IPS DF 6.9 (cell line): ENCODE measurements at regions not wholly inside any gene's neighbourhood (a gene's known extent, or its start where the extent isn't known, plus 50 kb on each side); places are given as distances from the start of the nearest gene placed in this dataset.

Experiments
- DNase-seq: peaks from one replicate; pipeline ENCODE4 v3.0.0-alpha.2; 2013; ENCODE audit warnings: low read depth, low spot score
- H3K27ac ChIP-seq: one replicate; pipeline ENCODE4 v1.5.1; 2013; ENCODE audit warnings: low read length, control low read depth
- H3K27me3 ChIP-seq: 2 replicates; pipeline ENCODE4 v1.6.1; 2013; ENCODE audit warnings: mild to moderate bottlenecking, low read length; ENCODE audit not compliant: control insufficient read depth, insufficient read depth
- H3K36me3 ChIP-seq: 2 replicates; pipeline ENCODE4 v1.6.1; 2013; ENCODE audit warnings: low read length; ENCODE audit not compliant: control insufficient read depth, insufficient read depth
- H3K4me1 ChIP-seq: 2 replicates; pipeline ENCODE4 v1.6.1; 2013; ENCODE audit warnings: low read length; ENCODE audit not compliant: control insufficient read depth, insufficient read depth
- H3K4me3 ChIP-seq: 2 replicates; pipeline ENCODE4 v1.5.1; 2013; ENCODE audit warnings: mild to moderate bottlenecking, low read length
- H3K9me3 ChIP-seq: 2 replicates; pipeline ENCODE4 v1.6.1; 2013; ENCODE audit warnings: low read length, inconsistent platforms; ENCODE audit not compliant: control insufficient read depth, insufficient read depth
- WGBS: extraction: QIAGEN DNeasy Blood & Tissue Kit; methylation state at CpG from one replicate; pipeline ENCODE4 v1.1.7; 2013; ENCODE audit warnings: mixed read lengths, missing lambda C conversion rate; ENCODE audit not compliant: insufficient read length, insufficient coverage; 5-methylcytosine and 5-hydroxymethylcytosine counted together

DNA sequence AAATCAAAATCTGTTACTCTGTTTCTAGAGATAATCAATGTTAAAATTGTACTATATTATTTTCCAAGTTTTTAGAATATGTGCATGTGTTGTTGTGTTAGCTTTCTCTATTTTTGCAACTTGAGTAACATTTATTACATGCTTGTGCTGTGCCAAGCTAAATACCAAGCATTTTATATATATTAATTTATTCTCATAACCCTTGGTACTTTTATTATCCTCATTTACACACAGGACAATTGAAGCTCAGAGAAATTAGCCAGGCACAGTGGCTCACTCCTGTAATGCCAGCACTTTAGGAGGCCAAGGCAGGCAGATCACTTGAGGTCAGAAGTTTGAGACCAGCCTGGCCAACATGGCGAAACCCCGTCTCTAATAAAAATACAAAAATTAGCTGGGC, 254.0 kb upstream of the DMRT1 start:
- no peaks in the 10 kb centered on the region for H3K27me3 ChIP-seq
- DNase-seq: no peak
- H3K9me3 ChIP-seq: no peaks in the 10 kb centered on the region; the same call in 1 of the 2 replicates
- no CpG with 5 or more reads among the region's 2 CpGs for WGBS
- H3K27ac ChIP-seq: no peak overlapping the region
- no peaks in the 10 kb centered on the region for H3K36me3 ChIP-seq
- H3K4me3 ChIP-seq: no peak overlapping the region
- H3K4me1 ChIP-seq: peaks cover 7% of the 10 kb centered on the region; the same call in 1 of the 2 replicates

DNA sequence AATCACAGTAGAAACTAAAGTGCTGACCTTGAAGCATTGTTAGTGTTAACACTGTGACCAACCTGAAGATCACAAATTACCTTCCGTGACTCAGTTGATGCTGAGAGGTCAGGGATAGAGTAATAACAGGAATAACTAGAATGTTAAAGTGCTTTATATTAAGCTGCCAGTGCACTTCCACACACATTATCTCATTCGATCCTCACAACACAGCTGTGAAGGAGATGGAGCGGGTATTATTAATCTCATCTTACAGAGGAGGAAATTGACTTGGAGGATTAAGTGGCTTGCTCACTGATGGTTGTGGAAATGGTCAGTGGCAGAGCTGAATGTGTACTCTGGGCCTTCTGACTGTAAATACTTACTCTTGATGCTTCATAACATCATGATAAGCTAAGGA, 252.5 kb upstream of the DMRT1 start:
- Histone ChIP-seq H3K4me3 (no peak overlapping the region), H3K4me1 (peaks cover 7% of the 10 kb centered on the region; the same call in 1 of the 2 replicates), H3K9me3 (no peaks in the 10 kb centered on the region), H3K27ac (no peak overlapping the region), H3K36me3 (no peaks in the 10 kb centered on the region), H3K27me3 (no peaks in the 10 kb centered on the region)
- no peak for DNase-seq
- no CpG with 5 or more reads among the region's 3 CpGs for WGBS

DNA sequence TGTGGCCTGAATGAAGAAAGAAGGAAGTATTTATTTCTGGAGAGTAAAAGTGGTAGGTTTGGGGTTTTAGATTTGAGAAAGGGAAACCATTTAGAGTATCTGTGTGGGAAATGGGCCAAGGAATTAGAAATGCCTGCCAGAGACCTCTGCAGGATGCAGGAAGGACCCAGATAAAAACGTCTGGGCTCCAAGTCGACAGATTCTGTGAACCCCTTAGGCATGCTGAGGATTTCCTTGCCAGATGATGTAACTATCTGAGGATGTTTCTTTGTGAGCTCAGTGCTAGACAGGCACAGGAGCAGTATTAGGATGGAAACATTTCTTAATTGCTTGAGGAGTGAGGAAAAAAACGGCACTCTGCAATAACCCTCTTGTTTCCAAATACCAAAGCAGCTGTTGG, 251.8 kb upstream of the DMRT1 start:
- no peak for DNase-seq

DNA sequence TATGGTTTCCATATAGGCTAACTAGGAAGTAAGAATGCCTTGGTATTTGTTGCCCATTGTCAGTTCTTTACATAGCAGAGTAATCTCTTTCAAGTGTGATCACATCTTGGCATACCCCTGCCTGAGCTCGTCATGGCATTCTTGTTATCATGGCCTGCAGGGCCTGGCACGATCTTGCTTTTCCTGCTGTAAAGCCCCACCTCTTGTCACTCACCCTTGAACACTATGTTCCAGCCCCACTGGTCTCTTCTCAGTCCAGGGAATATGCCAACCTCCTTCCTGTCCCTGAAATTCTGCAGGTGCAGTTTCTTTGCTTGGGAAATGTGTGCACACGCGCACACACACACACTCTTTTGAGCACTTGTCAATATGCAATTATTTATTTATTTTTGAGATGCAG, 250.2 kb upstream of the DMRT1 start:
- H3K27ac ChIP-seq: no peak overlapping the region
- no CpG with 5 or more reads among the region's 4 CpGs for WGBS
- no peak overlapping the region for H3K4me3 ChIP-seq
- peaks cover 7% of the 10 kb centered on the region; the same call in 1 of the 2 replicates for H3K4me1 ChIP-seq
- H3K9me3 ChIP-seq: no peaks in the 10 kb centered on the region
- H3K27me3 ChIP-seq: no peaks in the 10 kb centered on the region
- DNase-seq: no peak
- no peaks in the 10 kb centered on the region for H3K36me3 ChIP-seq

More for the DNA sequence above, 251.8 kb upstream of the DMRT1 start:
- no CpG with 5 or more reads among the region's 3 CpGs for WGBS
- H3K4me3 ChIP-seq: no peak overlapping the region
- no peaks in the 10 kb centered on the region for H3K9me3 ChIP-seq
- peaks cover 7% of the 10 kb centered on the region; the same call in 1 of the 2 replicates for H3K4me1 ChIP-seq
- no peaks in the 10 kb centered on the region for H3K27me3 ChIP-seq
- H3K27ac ChIP-seq: no peak overlapping the region
- no peaks in the 10 kb centered on the region for H3K36me3 ChIP-seq

DNA sequence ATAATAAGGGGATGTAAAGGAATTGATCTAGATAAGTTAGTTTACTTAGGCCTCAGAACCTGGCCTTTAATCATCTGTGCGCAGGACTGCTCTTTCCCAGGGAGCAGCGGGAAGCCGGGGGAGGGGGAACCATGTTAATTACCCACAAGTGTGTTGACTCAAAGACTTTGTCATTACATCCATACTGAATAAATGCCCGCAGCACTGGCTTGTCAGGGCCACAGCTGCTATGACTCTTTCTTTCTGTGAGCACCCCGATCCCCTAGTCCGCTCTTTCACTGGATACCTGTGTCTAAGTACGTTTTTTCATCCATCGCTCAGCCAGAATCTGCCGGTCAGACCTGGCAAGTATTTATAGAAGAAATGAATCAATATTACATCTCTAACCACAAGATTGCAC, 249.3 kb upstream of the DMRT1 start:
- WGBS: no CpG with 5 or more reads among the region's 9 CpGs
- Histone ChIP-seq H3K4me1 (peaks cover 7% of the 10 kb centered on the region; the same call in 1 of the 2 replicates), H3K27ac (no peak overlapping the region), H3K9me3 (no peaks in the 10 kb centered on the region), H3K27me3 (no peaks in the 10 kb centered on the region), H3K4me3 (no peak overlapping the region), H3K36me3 (no peaks in the 10 kb centered on the region)
- no peak for DNase-seq

DNA sequence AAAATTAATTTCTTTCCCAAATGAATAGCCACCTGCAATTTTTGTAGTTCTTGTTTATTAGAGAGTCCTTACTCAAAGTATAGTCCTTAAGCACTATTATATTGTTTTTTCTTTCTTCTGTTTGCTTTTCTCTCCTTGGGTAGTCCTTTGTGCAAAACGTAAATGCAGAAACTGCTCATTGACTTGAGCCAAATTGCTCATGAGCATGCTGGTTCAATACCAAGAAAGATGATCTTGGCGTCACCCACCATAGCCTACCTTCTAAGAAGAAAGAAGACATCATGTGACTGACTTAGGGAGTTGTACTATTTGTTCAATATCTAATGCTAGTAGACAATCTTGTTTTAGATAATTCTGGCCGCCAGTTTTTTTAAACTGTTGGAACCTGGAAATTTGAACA, 248.8 kb upstream of the DMRT1 start:
- H3K9me3 ChIP-seq: no peaks in the 10 kb centered on the region
- H3K4me1 ChIP-seq: peaks cover 7% of the 10 kb centered on the region; the same call in 1 of the 2 replicates
- no peak overlapping the region for H3K27ac ChIP-seq
- no peak for DNase-seq
- H3K36me3 ChIP-seq: no peaks in the 10 kb centered on the region
- no peaks in the 10 kb centered on the region for H3K27me3 ChIP-seq
- no CpG with 5 or more reads among the region's 3 CpGs for WGBS
- no peak overlapping the region for H3K4me3 ChIP-seq

DNA sequence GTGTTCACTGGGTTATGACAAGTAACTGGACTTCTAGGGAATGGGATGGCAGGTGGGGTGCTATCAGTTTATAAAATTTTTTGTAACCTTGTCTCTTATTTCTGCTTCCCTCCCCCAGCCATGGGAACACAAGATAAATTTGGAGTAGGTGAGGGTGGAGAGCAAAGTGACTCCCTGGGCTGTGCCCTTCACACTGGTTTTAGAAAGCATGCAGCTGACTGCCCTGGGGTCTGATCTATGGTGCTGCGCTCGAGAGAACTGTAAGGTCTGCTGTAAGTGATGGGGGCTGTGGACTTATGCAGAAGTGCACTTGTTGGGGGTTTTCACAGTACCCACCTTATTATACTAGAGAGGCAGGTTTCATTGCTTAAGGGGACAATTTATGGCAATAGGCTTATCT, 247.7 kb upstream of the DMRT1 start:
- no CpG with 5 or more reads among the region's 2 CpGs for WGBS
- no peaks in the 10 kb centered on the region for H3K36me3 ChIP-seq
- H3K4me1 ChIP-seq: peaks cover 7% of the 10 kb centered on the region; the same call in 1 of the 2 replicates

DNA sequence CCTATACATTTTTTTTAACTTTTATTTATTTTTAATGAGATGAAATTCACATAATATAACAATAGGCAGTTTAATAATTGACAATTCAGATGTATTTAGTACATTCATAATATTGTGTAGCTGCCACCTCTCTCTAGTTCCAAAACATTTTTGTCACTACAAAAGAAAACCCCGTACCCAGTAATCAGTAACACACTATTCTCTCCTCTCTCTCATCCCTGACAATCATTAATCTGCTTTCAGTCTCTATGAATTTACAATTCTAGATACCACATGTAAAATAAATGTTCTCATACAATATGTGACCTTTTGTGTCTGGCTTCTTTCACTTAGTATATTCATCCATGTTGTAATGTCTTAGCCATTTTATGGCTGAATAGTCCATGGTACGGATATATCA, 244.8 kb upstream of the DMRT1 start:
- DNase-seq: no peak
- WGBS: no CpG with 5 or more reads among the region's 2 CpGs
- Histone ChIP-seq H3K4me1 (no peaks in the 10 kb centered on the region; the same call in 1 of the 2 replicates), H3K4me3 (no peak overlapping the region), H3K9me3 (no peaks in the 10 kb centered on the region), H3K27me3 (no peaks in the 10 kb centered on the region), H3K27ac (no peak overlapping the region), H3K36me3 (no peaks in the 10 kb centered on the region)

More for the DNA sequence above, 247.7 kb upstream of the DMRT1 start:
- DNase-seq: no peak
- no peak overlapping the region for H3K4me3 ChIP-seq
- no peaks in the 10 kb centered on the region for H3K27me3 ChIP-seq
- H3K9me3 ChIP-seq: no peaks in the 10 kb centered on the region
- H3K27ac ChIP-seq: no peak overlapping the region

DNA sequence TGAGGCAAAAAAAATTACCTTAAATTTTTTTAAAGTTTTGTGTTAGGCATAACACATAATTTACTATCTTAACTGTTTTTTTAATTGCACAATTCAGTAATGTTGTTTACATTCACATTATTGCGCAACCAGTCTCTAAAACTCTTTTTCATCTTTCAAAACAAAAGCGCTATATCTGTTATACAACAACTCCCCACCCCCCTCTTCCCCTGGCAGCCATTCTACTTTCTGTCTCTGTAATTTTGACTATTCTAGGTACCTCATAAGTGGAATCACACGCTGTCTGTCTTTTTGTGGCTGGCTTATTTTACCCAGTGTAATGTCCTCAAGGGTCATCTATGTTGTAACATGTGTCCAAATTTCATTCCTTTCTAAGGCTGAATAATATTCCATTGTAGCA, 241.5 kb upstream of the DMRT1 start:
- Histone ChIP-seq H3K27me3 (no peaks in the 10 kb centered on the region), H3K4me1 (no peaks in the 10 kb centered on the region), H3K27ac (no peak overlapping the region), H3K9me3 (no peaks in the 10 kb centered on the region), H3K36me3 (no peaks in the 10 kb centered on the region), H3K4me3 (no peak overlapping the region)
- DNase-seq: no peak
- WGBS: 100% methylated on average over 1 of the region's 3 CpGs

DNA sequence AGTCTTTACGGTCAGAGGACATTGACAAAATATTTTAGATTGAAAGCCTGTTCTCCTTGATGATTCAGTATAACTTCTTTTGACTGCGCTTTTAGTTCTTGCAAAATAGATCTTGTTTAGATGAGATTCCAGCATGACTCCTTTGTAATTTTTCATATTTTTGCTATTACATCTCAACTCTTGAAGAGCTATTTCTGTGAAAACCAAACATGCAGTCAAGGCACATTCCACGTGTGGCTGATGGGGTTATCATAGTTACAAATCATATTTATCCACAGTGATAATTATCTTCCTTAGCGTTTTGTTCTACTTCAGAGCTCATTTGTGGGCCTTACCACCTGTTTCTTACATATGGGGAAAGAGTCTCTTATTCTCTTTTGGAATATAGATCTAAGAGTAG, 238.8 kb upstream of the DMRT1 start:
- H3K36me3 ChIP-seq: no peaks in the 10 kb centered on the region
- no peaks in the 10 kb centered on the region for H3K4me1 ChIP-seq
- H3K4me3 ChIP-seq: no peak overlapping the region
- WGBS: no CpG with 5 or more reads among the region's 4 CpGs
- no peak overlapping the region for H3K27ac ChIP-seq
- H3K27me3 ChIP-seq: no peaks in the 10 kb centered on the region
- no peaks in the 10 kb centered on the region for H3K9me3 ChIP-seq
- no peak for DNase-seq

DNA sequence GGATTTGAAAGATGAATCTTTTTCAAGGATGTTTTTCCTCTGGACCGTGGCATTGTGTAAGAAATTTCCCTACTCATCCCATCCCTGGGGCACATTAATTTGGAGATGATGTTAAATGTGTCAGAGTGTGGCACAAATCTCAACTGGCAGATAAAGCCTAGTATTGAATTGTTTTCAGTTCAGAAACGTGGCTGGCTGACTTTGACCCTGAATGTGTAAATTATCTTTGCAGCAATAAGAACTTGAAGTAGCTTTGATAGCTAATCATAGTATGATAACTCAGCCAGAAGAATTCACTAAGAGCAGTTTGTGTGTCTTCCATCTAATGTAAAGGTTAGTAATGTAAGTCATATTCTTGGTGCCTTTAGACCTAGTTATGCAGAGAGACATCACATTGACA, 238.4 kb upstream of the DMRT1 start:
- no peak overlapping the region for H3K27ac ChIP-seq
- DNase-seq: no peak
- no peaks in the 10 kb centered on the region for H3K9me3 ChIP-seq
- no peak overlapping the region for H3K4me3 ChIP-seq
- no peaks in the 10 kb centered on the region for H3K4me1 ChIP-seq
- no peaks in the 10 kb centered on the region for H3K36me3 ChIP-seq
- WGBS: no CpG with 5 or more reads among the region's 2 CpGs
- H3K27me3 ChIP-seq: no peaks in the 10 kb centered on the region
